Upper lobe of right lung (tissue), 1 donor: ENCODE measurements at regions not wholly inside any gene's neighbourhood (a gene's known extent, or its start where the extent isn't known, plus 50 kb on each side); places are given as distances from the start of the nearest gene placed in this dataset.
"Not testable (repeated sequence)": the region's sequence is repeated elsewhere in the genome, so short reads cannot be mapped to it uniquely, and the experiment has no call there.

ENCODE experiments used
- ATAC-seq: fragments of 200-7000 bp; cut with Tn5 transposase; one replicate; pipeline ENCODE4 v1.9.1; 2020; ENCODE audit warnings: mild to moderate bottlenecking, moderate library complexity
- DNase-seq: peaks from one replicate; pipeline ENCODE4 v3.0.0-alpha.2; 2020
- H3K27ac ChIP-seq: fragments of 200-600 bp; one replicate; pipeline ENCODE4 v1.8.0; 2022
- H3K27me3 ChIP-seq: fragments of 200-600 bp; one replicate; pipeline ENCODE4 v1.8.0; 2022; ENCODE audit warnings: mild to moderate bottlenecking
- H3K36me3 ChIP-seq: fragments of 200-600 bp; one replicate; pipeline ENCODE4 v1.8.0; 2022
- H3K4me1 ChIP-seq: fragments of 200-600 bp; one replicate; pipeline ENCODE4 v1.8.0; 2022
- H3K4me3 ChIP-seq: fragments of 200-600 bp; one replicate; pipeline ENCODE4 v1.8.0; 2022; ENCODE audit warnings: mild to moderate bottlenecking
- H3K9me3 ChIP-seq: fragments of 200-600 bp; one replicate; pipeline ENCODE4 v1.8.0; 2022
- intact Hi-C: fragments of 100-400 bp; cut with DNase I; formaldehyde crosslinking; loops from one replicate; pipeline ENCODE4 v1.11.0; 2022
- TF ChIP-seq, protein P1 (sequence below): fragments of 200-600 bp; IDR thresholded peaks from one replicate; pipeline ENCODE4 v1.8.0; 2022; ENCODE audit warnings: antibody characterized with exemption
- donor health status: DM: no; HTN: yes; CAD: no; lungs with severe emphysema.

DNA sequence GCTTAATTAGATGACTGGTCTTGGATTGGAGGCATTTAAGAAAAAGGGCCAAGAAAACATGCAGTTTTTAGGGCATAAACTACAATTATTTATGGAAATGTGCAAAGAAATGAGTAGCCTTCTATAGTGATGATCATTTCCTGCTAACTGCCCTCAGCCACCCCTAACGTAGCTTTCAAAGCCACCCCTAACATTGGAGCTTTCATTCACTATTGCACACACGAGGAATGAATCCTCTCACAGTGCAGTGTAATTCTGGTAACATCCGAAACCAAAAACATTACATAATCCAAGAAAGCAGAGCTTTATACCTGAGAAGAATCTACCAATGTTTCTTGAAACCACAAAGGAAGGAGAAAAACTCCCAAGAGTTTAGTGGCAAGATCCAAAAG lies 1003.6 kb downstream of the TMEM121 start:
- ATAC-seq, result no peak
- H3K27me3 ChIP-seq, result peaks cover 9% of the 10 kb centered on the region

DNA sequence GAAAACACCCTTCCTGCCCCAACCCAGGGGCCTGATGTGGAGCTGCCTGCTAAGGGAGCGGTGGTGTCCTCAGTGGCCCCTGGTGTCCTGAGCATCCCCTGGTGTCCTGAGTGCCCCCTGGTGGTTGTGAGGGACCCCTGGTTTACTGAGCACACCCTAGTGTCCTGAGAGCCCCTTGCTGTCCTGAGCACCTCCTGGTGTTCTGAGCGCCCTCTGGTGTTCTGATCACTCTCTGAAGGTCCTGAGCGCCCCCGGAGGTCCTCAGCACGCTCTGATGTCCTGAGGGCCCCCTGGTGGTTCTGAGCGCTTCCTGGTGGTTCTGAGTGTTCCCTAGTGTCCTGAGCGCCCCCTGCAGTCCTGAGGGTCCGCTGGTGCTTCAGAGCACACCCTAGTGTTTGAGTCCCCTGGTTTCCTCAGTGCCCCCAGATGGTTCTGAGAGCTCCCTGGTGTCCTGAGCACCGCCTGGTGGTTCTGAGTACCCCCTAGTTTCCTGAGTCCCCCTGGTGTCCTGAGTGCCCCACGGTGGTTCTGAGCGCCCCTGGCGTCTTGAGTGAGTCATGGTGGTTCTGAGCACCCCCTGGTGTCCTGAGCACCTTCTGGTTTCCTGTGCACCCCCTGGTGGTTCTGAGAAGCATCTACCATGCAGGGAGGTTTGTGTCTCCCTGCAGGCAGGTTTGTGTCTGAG lies 1004.2 kb downstream of the TMEM121 start:
- TF ChIP-seq, protein P1, sequence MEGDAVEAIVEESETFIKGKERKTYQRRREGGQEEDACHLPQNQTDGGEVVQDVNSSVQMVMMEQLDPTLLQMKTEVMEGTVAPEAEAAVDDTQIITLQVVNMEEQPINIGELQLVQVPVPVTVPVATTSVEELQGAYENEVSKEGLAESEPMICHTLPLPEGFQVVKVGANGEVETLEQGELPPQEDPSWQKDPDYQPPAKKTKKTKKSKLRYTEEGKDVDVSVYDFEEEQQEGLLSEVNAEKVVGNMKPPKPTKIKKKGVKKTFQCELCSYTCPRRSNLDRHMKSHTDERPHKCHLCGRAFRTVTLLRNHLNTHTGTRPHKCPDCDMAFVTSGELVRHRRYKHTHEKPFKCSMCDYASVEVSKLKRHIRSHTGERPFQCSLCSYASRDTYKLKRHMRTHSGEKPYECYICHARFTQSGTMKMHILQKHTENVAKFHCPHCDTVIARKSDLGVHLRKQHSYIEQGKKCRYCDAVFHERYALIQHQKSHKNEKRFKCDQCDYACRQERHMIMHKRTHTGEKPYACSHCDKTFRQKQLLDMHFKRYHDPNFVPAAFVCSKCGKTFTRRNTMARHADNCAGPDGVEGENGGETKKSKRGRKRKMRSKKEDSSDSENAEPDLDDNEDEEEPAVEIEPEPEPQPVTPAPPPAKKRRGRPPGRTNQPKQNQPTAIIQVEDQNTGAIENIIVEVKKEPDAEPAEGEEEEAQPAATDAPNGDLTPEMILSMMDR, result peak; percentile 5
- Histone ChIP-seq H3K36me3 (no peaks in the 10 kb centered on the region), H3K9me3 (no peaks in the 10 kb centered on the region), H3K4me3 (no peak overlapping the region), H3K27me3 (peaks cover 9% of the 10 kb centered on the region), H3K4me1 (no peaks in the 10 kb centered on the region), H3K27ac (no peak overlapping the region)
- intact Hi-C loops, result no loop called here
- ATAC-seq (peak; percentile 62), DNase-seq (no peak)

More for the DNA sequence above, 1003.6 kb downstream of the TMEM121 start:
- Histone ChIP-seq H3K9me3 (no peaks in the 10 kb centered on the region), H3K4me3 (no peak overlapping the region), H3K27ac (no peak overlapping the region), H3K4me1 (no peaks in the 10 kb centered on the region), H3K36me3 (no peaks in the 10 kb centered on the region)
- DNase-seq, result no peak
- intact Hi-C loops, result no loop called here
- TF ChIP-seq, protein P1, result no peak

DNA sequence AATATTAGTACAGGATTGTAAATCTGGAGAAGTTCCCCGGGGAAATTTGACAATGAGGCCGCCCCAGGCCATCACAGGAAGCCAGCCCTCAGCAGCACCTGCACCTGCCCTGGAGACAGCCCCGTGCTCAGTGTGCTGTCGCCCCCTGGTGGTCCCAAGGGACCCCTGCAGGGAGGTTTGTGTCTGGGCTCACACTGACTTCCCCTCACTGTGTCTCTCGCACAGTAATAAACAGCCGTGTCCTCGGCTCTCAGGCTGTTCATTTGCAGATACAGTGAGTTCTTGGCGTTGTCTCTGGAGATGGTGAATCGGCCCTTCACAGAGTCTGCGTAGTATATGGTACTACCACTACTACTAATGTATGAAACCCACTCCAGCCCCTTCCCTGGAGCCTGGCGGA lies 1011.2 kb downstream of the TMEM121 start:
- ATAC-seq, H3K27ac ChIP-seq, H3K4me3 ChIP-seq, H3K27me3 ChIP-seq, DNase-seq, H3K4me1 ChIP-seq, H3K9me3 ChIP-seq, H3K36me3 ChIP-seq, intact Hi-C loops: not testable (repeated sequence)

DNA sequence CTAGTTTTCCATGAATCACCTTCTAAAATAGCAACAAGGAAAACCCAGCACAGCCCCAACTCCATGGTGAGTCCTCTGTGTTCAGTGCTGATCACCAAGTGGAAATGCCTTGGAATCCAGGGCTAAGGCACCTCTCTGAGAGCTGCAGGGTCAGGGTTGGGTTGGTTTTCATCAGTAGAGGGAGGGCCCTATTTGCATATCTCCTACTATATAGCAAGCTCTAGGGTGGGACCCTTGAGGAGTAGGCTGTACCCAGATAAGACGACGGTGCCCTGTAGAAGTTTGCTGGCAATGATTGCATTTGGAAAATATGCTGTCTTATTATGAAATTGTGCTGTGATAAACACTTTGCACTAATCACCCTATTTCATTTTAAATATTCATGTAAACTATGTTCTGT lies 1011.8 kb downstream of the TMEM121 start:
- Histone ChIP-seq H3K27ac (no peak overlapping the region), H3K4me3 (no peak overlapping the region), H3K4me1 (no peaks in the 10 kb centered on the region), H3K27me3 (peaks cover 6% of the 10 kb centered on the region), H3K36me3 (no peaks in the 10 kb centered on the region), H3K9me3 (no peaks in the 10 kb centered on the region)
- DNase-seq (no peak), ATAC-seq (no peak)
- intact Hi-C loops, result no loop called here
- TF ChIP-seq, protein P1, result no peak

DNA sequence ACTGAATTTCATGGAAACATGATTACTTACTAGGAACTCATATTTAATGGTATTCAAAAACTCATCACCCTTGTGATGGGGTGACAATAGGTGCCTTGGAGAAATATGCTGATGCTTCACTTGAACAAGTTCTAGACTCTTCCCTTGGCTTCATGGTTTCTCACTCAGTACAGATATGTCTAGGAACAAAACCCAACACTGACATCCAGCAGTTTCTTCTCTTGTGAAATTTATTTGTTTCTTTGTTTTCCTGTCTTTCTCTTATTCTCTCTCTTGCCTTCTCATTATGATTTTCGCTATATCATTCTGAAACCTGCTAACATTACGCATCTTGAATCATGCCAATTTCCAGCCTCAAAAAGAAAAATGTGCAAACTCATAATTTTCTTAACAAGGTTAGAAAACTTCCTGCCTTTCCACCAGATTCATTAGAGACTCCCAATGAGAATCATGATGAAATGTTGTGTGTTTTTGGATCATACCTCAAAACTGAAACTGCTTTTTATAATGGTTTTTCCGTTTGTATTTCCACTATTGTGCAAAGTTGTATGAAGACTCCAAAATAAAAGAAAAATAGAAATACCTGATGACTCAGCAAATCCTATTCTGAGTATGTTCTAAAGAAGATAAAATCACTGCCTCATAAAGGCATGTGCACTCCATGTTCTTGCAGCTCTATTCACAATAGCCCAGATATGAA lies 1021.5 kb downstream of the TMEM121 start:
- intact Hi-C loops, result no loop called here
- no peaks in the 10 kb centered on the region for H3K9me3 ChIP-seq
- TF ChIP-seq, protein P1, result no peak
- no peak overlapping the region for H3K27ac ChIP-seq
- no peak overlapping the region for H3K4me3 ChIP-seq
- H3K27me3 ChIP-seq, result no peaks in the 10 kb centered on the region
- no peak for ATAC-seq
- H3K4me1 ChIP-seq, result no peaks in the 10 kb centered on the region
- DNase-seq, result no peak
- H3K36me3 ChIP-seq, result no peaks in the 10 kb centered on the region

DNA sequence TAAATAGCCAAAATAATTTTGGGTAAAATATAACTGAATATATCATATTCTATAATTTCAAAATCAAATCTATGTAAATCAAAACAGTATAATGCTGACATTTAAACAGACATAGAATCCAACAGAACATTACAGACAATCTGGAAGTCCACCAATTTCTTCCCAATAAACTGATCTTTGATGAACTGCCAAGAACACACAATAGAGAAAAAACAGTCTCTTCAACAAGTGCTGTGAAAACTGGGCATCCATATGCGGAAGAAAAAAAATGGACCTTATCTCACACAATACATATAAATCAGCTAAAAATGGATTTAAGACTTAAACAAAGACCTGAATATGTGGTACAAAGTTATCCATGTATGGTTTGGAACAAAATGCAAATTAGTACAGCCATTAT lies 1022.7 kb downstream of the TMEM121 start:
- ATAC-seq, result no peak
- TF ChIP-seq, protein P1, result no peak
- no peak overlapping the region for H3K27ac ChIP-seq
- H3K4me1 ChIP-seq, result no peaks in the 10 kb centered on the region
- H3K27me3 ChIP-seq, result no peaks in the 10 kb centered on the region
- no peak overlapping the region for H3K4me3 ChIP-seq
- intact Hi-C loops, result no loop called here
- no peaks in the 10 kb centered on the region for H3K9me3 ChIP-seq
- DNase-seq, result no peak
- no peaks in the 10 kb centered on the region for H3K36me3 ChIP-seq
